HG02642 (cell line): ENCODE measurements at regions not wholly inside any gene's neighbourhood (a gene's known extent, or its start where the extent isn't known, plus 50 kb on each side); places are given as distances from the start of the nearest gene placed in this dataset.
"Not testable (repeated sequence)": the region's sequence is repeated elsewhere in the genome, so short reads cannot be mapped to it uniquely, and the experiment has no call there.

Experiments used
- ATAC-seq: cut with Tn5 transposase; IDR thresholded peaks from one replicate; pipeline ENCODE4 v1.9.1; 2021; ENCODE audit warnings: mild to moderate bottlenecking; ENCODE audit not compliant: unreplicated experiment, poor library complexity

DNA sequence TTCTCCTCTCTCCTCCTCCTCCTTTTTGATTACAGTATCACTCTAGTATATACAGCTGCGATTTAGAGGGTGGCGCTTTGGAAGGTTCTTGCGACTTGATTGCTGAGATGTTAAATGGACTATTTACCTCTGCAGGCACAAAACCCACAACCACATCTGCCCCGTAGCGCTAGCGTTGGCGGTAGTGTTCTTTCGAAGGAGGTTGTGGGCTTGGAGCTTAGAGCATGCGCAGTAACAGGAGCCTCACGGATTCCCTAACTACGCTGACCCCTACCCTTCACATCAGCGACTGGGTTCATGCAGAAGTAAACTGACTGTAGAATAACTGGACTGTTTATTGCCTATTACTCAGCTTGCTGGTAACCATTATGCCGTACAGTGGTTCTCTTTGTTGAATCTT, 58.0 kb downstream of the CGGBP1 start:
- ATAC-seq, result no peak

GRCh38 chr3:87997966-87998365, 60.8 kb downstream of the CGGBP1 start:
- ATAC-seq, result no peak

DNA sequence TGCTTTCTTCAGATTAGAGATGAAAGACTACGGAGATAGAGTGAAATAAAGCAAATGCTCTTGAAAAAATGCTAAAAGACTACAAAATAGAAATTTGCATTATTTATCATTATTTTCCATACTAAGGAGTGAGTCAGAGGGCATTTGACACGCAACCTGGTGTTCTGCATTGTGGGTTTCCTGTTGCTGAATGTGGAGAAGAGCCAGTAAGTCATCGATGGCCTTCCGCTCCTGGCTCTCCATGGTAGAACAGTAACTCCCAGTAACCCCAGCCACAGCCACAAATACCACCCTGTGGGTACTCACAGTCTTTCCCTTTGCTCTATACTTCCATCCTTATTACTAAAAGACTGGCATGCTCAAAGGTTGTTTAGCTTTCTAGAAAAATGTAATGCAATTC, 61.5 kb downstream of the CGGBP1 start:
- peak; percentile 94 for ATAC-seq

GRCh38 chr3:87996882-87997281, 61.9 kb downstream of the CGGBP1 start:
- no peak for ATAC-seq

- ATAC-seq, result no peak
These were observed 65.2 kb downstream of the CGGBP1 start for GRCh38 chr3:87993566-87993965.

DNA sequence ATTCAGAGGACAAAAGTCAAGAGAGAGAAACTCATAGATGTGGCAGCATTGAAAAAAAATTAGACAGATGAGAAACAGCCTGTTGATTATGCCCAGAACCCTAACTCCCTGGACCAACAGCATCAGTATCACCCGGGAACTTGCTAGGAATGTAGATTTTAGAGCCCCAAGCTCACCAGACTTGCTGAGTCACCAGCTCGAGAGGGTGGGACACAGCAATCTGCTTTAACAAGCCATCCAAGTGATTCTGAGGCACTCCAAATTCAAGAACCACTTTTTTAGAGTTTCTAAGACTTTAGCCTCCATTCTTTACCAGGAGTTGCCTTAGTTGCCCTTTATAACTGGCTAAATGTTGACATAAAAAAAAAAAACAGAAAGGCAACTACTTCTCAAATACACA, 70.9 kb downstream of the CGGBP1 start:
- no peak for ATAC-seq

GRCh38 chr3:87982421-87982820, 76.4 kb downstream of the CGGBP1 start:
- no peak for ATAC-seq

- ATAC-seq, result no peak
These were observed 79.3 kb downstream of the CGGBP1 start for GRCh38 chr3:87979527-87979926.

GRCh38 chr3:87977765-87978164, 81.0 kb downstream of the CGGBP1 start:
- ATAC-seq, result no peak

DNA sequence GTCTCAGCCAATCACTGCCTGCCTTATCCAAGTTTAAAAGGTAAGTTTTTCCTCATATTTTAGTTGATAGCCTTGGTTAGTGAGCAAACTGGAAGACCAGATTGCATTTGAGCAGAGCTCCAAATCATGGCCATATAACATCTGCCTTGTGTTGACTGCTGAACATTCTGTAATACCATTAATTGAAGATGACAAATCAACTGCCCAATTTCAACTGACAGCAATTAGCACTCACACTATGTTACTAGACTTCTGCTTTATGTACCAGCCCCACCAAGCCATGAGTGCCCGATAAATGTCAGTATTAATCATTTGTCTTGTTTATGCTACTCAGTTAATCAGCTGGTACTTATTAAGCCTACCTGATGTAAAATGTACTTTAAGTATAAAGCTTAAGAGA, 83.1 kb downstream of the CGGBP1 start:
- no peak for ATAC-seq

GRCh38 chr3:87973906-87974305, 84.9 kb downstream of the CGGBP1 start:
- ATAC-seq, result no peak

DNA sequence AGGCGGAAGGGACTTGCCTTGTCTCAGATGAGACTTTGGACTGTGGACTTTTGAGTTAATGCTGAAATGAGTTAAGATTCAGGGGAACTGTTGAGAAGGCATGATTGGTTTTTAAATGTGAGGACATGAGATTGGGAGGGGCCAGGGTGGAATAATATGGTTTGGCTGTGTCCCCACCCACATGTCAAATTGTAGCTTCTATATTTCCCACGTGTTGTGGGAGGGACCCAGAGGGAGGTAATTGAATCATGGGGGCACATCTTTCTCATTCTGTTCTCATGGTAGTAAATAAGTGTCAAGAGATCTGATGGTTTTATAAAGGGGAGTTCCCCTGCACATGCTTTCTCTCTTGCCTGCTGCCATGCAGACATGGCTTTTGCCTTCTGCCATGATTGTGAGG, 89.2 kb downstream of the CGGBP1 start:
- ATAC-seq, result no peak

GRCh38 chr3:87968668-87969067, 90.1 kb downstream of the CGGBP1 start:
- no peak for ATAC-seq

GRCh38 chr3:87958289-87958688, 100.5 kb downstream of the CGGBP1 start:
- ATAC-seq, result no peak

DNA sequence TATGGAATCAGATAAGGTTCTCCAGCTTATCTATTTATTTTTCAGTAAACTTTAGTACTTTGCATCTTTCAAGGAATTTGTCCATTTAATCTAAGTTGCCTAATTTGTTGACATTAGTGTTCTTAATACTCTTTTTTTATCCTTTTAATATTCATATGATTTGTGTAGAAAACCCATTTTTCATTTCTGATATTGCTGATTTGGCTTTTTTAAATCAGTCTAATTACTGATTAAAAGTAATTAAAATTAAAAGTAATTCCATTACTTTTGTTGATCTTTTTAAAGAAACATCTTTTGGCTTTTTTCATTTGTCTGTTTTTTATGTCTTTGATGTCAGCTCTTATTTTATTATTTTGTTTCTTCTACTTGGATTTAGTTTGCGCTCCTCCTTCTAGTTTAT, 101.2 kb downstream of the CGGBP1 start:
- ATAC-seq, result no peak

GRCh38 chr3:87949879-87950208, 109.0 kb downstream of the CGGBP1 start:
- no peak for ATAC-seq

GRCh38 chr3:87949189-87949878, 109.5 kb downstream of the CGGBP1 start:
- peak; percentile 94 for ATAC-seq

DNA sequence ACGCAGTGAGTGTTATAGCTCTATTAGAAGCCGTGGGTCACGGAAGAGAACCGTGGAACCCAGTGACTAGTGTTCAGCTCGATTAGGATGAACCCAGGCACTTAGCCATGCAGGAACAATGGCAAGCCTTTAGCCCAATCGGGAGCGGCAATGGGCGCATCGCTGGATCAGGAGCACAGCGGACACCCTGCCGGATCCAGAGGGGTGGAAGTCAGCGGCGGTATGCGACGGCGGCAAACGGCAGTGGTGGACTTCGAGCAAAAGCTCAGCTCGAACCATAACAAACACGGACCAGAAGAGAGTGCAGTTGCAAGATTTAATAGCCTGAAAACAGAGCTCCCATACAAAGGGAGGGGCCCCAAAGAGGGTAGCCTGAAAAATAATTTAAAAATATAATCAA, 112.8 kb downstream of the CGGBP1 start:
- ATAC-seq, result not testable (repeated sequence)

DNA sequence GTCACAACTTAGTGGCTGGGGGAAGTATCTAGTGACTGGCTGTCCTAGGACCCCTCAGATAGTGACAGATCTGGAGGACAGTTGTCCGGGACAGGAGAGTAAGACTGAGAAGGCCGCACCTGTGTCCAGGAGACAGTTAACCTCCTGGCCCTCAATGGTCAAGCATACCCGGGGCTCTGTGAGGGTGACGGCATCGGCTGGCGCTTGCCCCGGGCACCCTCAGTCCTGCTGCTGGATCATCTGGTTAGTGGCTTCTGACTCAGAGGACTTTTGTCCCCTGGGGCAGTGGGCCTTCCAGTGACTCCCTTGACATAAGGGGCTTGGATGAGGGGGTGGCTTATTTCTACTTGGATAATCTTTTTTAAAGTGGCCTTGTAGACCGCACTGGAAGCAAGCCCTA, 116.5 kb downstream of the CGGBP1 start:
- not testable (repeated sequence) for ATAC-seq

GRCh38 chr3:87924485-87924884, 134.3 kb downstream of the CGGBP1 start:
- no peak for ATAC-seq

DNA sequence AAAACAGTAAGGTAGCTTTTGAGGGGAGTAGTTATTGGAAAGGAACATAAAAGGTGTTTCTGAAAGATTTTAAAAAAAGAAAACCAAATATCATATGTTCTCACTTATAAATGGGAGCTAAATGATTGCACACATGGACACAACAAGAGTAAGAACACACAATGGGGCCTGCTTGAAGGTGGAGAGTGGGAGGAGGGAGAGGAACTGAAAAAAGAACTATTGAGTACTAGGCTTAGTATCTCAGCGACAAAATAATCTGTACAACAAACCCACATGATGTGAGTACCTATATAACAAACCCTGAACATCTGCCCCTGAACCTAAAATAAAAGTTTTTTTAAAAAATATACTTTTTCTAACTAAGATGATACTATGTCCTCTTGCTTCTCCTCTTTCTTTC, 138.3 kb downstream of the CGGBP1 start:
- no peak for ATAC-seq

- ATAC-seq, result no peak
These were observed 157.7 kb downstream of the CGGBP1 start for GRCh38 chr3:87901141-87901540.

- ATAC-seq, result no peak
These were observed 158.7 kb downstream of the CGGBP1 start for GRCh38 chr3:87900061-87900460.
